HG03378 (cell line): ENCODE measurements at regions not wholly inside any gene's neighbourhood (a gene's known extent, or its start where the extent isn't known, plus 50 kb on each side); places are given as distances from the start of the nearest gene placed in this dataset.
"Not testable (repeated sequence)": the region's sequence is repeated elsewhere in the genome, so short reads cannot be mapped to it uniquely, and the experiment has no call there.

Experiments
- ATAC-seq: cut with Tn5 transposase; IDR thresholded peaks from one replicate; pipeline ENCODE4 v1.9.1; 2021; ENCODE audit warnings: mild to moderate bottlenecking, moderate library complexity; ENCODE audit not compliant: unreplicated experiment

GRCh38 chrX:76774912-76775311 lies 347.4 kb downstream of the MAGEE1 start:
- ATAC-seq = not testable (repeated sequence)

GRCh38 chrX:76796311-76796710 lies 368.8 kb downstream of the MAGEE1 start:
- ATAC-seq = no peak

GRCh38 chrX:76802708-76803107 lies 375.2 kb downstream of the MAGEE1 start:
- no peak for ATAC-seq

GRCh38 chrX:76815754-76816153 lies 388.2 kb downstream of the MAGEE1 start:
- ATAC-seq = no peak

- not testable (repeated sequence) for ATAC-seq
These were observed 389.8 kb downstream of the MAGEE1 start for GRCh38 chrX:76817279-76817678.

GRCh38 chrX:76821276-76821675 lies 393.8 kb downstream of the MAGEE1 start:
- no peak for ATAC-seq

GRCh38 chrX:76827672-76828071 lies 400.2 kb downstream of the MAGEE1 start:
- ATAC-seq = no peak

GRCh38 chrX:76840902-76841301 lies 413.4 kb downstream of the MAGEE1 start:
- not testable (repeated sequence) for ATAC-seq

- ATAC-seq = no peak
These were observed 423.3 kb downstream of the MAGEE1 start for GRCh38 chrX:76850851-76851250.

- ATAC-seq = no peak
These were observed 435.0 kb downstream of the MAGEE1 start for GRCh38 chrX:76862509-76862908.

- ATAC-seq = no peak
These were observed 466.4 kb downstream of the MAGEE1 start for GRCh38 chrX:76893930-76894329.

GRCh38 chrX:76915836-76916235 lies 488.3 kb downstream of the MAGEE1 start:
- no peak for ATAC-seq

- no peak for ATAC-seq
These were observed 490.5 kb downstream of the MAGEE1 start for GRCh38 chrX:76918033-76918432.

- ATAC-seq = no peak
These were observed 492.3 kb downstream of the MAGEE1 start for GRCh38 chrX:76919761-76920160.

GRCh38 chrX:76920607-76921006 lies 493.1 kb downstream of the MAGEE1 start:
- ATAC-seq = no peak

- ATAC-seq = no peak
These were observed 493.7 kb downstream of the MAGEE1 start for GRCh38 chrX:76921176-76921575.

GRCh38 chrX:76922100-76922499 lies 494.6 kb downstream of the MAGEE1 start:
- ATAC-seq = no peak

GRCh38 chrX:76924616-76925015 lies 497.1 kb downstream of the MAGEE1 start:
- not testable (repeated sequence) for ATAC-seq

- no peak for ATAC-seq
These were observed 504.0 kb downstream of the MAGEE1 start for GRCh38 chrX:76931518-76931917.

- no peak for ATAC-seq
These were observed 489.7 kb upstream of the FGF16 start for GRCh38 chrX:76957485-76957884.

- peak; percentile 80 for ATAC-seq
These were observed 475.5 kb upstream of the FGF16 start for GRCh38 chrX:76971393-76972376.

GRCh38 chrX:76977452-76977851 lies 469.7 kb upstream of the FGF16 start:
- no peak for ATAC-seq
